ENCODE measurements at regions not wholly inside any gene's neighbourhood (a gene's known extent, or its start where the extent isn't known, plus 50 kb on each side); places are given as distances from the start of the nearest gene placed in this dataset.

GRCh38 chr5:62111428-62111827, 194.6 kb upstream of the KIF2A start:
- no peak for DNase-seq (ENCODE audit: low spot score)

GRCh38 chr5:62112689-62113228, 193.2 kb upstream of the KIF2A start:
- no peak for DNase-seq (ENCODE audit: low spot score)

- DNase-seq (ENCODE audit: low spot score): no peak
Observed at GRCh38 chr5:62115014-62115413, 191.0 kb upstream of the KIF2A start.

GRCh38 chr5:62124266-62124665, 181.7 kb upstream of the KIF2A start:
- no peak for DNase-seq (ENCODE audit: low spot score)

GRCh38 chr5:62126090-62126489, 179.9 kb upstream of the KIF2A start:
- no peak for DNase-seq (ENCODE audit: low spot score)

- no peak for DNase-seq (ENCODE audit: low spot score)
Observed at GRCh38 chr5:62127098-62127736, 178.8 kb upstream of the KIF2A start.

GRCh38 chr5:62130107-62130506, 175.9 kb upstream of the KIF2A start:
- no peak for DNase-seq (ENCODE audit: low spot score)

- DNase-seq (ENCODE audit: low spot score): no peak
Observed at GRCh38 chr5:62132276-62132675, 173.7 kb upstream of the KIF2A start.

GRCh38 chr5:62133426-62133825, 172.6 kb upstream of the KIF2A start:
- DNase-seq (ENCODE audit: low spot score): no peak

GRCh38 chr5:62134811-62135210, 171.2 kb upstream of the KIF2A start:
- DNase-seq (ENCODE audit: low spot score): no peak

- DNase-seq (ENCODE audit: low spot score): no peak
Observed at GRCh38 chr5:62137628-62138027, 168.4 kb upstream of the KIF2A start.

GRCh38 chr5:62138607-62139006, 167.4 kb upstream of the KIF2A start:
- peak; percentile 25 for DNase-seq (ENCODE audit: low spot score)

GRCh38 chr5:62139741-62140140, 166.3 kb upstream of the KIF2A start:
- DNase-seq (ENCODE audit: low spot score): no peak

- DNase-seq (ENCODE audit: low spot score): no peak
Observed at GRCh38 chr5:62142351-62142750, 163.7 kb upstream of the KIF2A start.

GRCh38 chr5:62143268-62144229, 162.5 kb upstream of the KIF2A start:
- no peak for DNase-seq (ENCODE audit: low spot score)

- DNase-seq (ENCODE audit: low spot score): no peak
Observed at GRCh38 chr5:62144401-62145022, 161.5 kb upstream of the KIF2A start.

- DNase-seq (ENCODE audit: low spot score): no peak
Observed at GRCh38 chr5:62149879-62150278, 156.1 kb upstream of the KIF2A start.

GRCh38 chr5:62152394-62153087, 153.5 kb upstream of the KIF2A start:
- DNase-seq (ENCODE audit: low spot score): no peak

- no peak for DNase-seq (ENCODE audit: low spot score)
Observed at GRCh38 chr5:62154758-62155157, 151.2 kb upstream of the KIF2A start.

GRCh38 chr5:62155988-62156387, 150.0 kb upstream of the KIF2A start:
- no peak for DNase-seq (ENCODE audit: low spot score)

GRCh38 chr5:62167561-62168057, 138.4 kb upstream of the KIF2A start:
- no peak for DNase-seq (ENCODE audit: low spot score)
